ENCODE measurements at regions not wholly inside any gene's neighbourhood (a gene's known extent, or its start where the extent isn't known, plus 50 kb on each side); places are given as distances from the start of the nearest gene placed in this dataset.

DNA sequence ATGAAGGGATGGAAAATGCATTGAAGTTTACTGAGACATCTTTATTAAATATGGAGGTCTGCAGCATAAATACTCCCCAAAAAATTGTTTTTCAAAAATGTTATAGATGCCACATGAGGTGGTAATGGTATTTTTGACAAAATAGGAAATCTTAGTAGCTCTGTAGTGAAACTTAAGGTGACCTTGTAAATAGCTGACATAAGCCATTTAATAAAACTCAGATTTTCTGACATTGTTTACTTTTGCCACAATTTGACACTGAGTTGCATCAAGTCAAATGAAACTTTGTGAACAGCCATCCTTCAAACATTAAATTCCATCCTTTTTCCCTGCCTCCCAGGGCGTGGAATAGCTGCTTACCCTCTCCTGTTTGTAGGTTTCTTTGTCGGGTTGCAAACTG, 953.1 kb downstream of the PCDH17 start:
- TF ChIP-seq, protein P1, sequence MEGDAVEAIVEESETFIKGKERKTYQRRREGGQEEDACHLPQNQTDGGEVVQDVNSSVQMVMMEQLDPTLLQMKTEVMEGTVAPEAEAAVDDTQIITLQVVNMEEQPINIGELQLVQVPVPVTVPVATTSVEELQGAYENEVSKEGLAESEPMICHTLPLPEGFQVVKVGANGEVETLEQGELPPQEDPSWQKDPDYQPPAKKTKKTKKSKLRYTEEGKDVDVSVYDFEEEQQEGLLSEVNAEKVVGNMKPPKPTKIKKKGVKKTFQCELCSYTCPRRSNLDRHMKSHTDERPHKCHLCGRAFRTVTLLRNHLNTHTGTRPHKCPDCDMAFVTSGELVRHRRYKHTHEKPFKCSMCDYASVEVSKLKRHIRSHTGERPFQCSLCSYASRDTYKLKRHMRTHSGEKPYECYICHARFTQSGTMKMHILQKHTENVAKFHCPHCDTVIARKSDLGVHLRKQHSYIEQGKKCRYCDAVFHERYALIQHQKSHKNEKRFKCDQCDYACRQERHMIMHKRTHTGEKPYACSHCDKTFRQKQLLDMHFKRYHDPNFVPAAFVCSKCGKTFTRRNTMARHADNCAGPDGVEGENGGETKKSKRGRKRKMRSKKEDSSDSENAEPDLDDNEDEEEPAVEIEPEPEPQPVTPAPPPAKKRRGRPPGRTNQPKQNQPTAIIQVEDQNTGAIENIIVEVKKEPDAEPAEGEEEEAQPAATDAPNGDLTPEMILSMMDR (conservative IDR thresholded peaks at IDR 0.05; ENCODE audit: low read depth in 2 of 2) = no peak
- TF ChIP-seq CREB1 (CRISPR knock-in tag; IDR thresholded peaks at IDR 0.05; ENCODE audit: low read depth) = no peak
- no peak for TF ChIP-seq POLR2AphosphoS5 (IDR thresholded peaks at IDR 0.05; ENCODE audit: low read depth)

Data from GM23338 (cell line).